Stimulated activated CD8-positive, alpha-beta memory T cell treated with anti-CD3 and anti-CD28 coated beads, Interleukin-15, amount 100 ng/mL, for 4 hours (primary cell): ENCODE measurements at regions not wholly inside any gene's neighbourhood (a gene's known extent, or its start where the extent isn't known, plus 50 kb on each side); places are given as distances from the start of the nearest gene placed in this dataset.

ENCODE experiments used
- DNase-seq, 2 donors: peaks; one replicate each; pipeline ENCODE4 v3.0.0-alpha.2; 2020; ENCODE audit warnings: low read depth in 2 of 2

GRCh38 chr1:243944429-243945160 is 94.6 kb upstream of the AKT3 start:
- no peak for DNase-seq

GRCh38 chr1:243943671-243944428 is 93.8 kb upstream of the AKT3 start:
- no peak for DNase-seq

- no peak for DNase-seq
Observed at GRCh38 chr1:243942196-243943150, 92.4 kb upstream of the AKT3 start.

GRCh38 chr1:243940451-243940850 is 90.4 kb upstream of the AKT3 start:
- no peak for DNase-seq

- no peak for DNase-seq
Observed at GRCh38 chr1:243939167-243939848, 89.3 kb upstream of the AKT3 start.

GRCh38 chr1:243938208-243938607 is 88.2 kb upstream of the AKT3 start:
- no peak for DNase-seq

- no peak for DNase-seq
Observed at GRCh38 chr1:243933495-243933894, 83.5 kb upstream of the AKT3 start.

GRCh38 chr1:243931957-243932356 is 81.9 kb upstream of the AKT3 start:
- DNase-seq, result no peak

- no peak for DNase-seq
Observed at GRCh38 chr1:243930822-243931671, 81.0 kb upstream of the AKT3 start.

GRCh38 chr1:243927381-243927780 is 77.3 kb upstream of the AKT3 start:
- no peak for DNase-seq

GRCh38 chr1:243926803-243927245 is 76.8 kb upstream of the AKT3 start:
- no peak for DNase-seq

GRCh38 chr1:243926299-243926698 is 76.3 kb upstream of the AKT3 start:
- DNase-seq, result no peak

GRCh38 chr1:243924588-243925349 is 74.7 kb upstream of the AKT3 start:
- DNase-seq, result no peak

GRCh38 chr1:243924188-243924587 is 74.1 kb upstream of the AKT3 start:
- DNase-seq, result no peak

- DNase-seq, result no peak
Observed at GRCh38 chr1:243923292-243924171, 73.5 kb upstream of the AKT3 start.

GRCh38 chr1:243921111-243921510 is 71.1 kb upstream of the AKT3 start:
- DNase-seq, result no peak

- no peak for DNase-seq
Observed at GRCh38 chr1:243917863-243918565, 68.0 kb upstream of the AKT3 start.
